ENCODE measurements at regions not wholly inside any gene's neighbourhood (a gene's known extent, or its start where the extent isn't known, plus 50 kb on each side); places are given as distances from the start of the nearest gene placed in this dataset.

DNA sequence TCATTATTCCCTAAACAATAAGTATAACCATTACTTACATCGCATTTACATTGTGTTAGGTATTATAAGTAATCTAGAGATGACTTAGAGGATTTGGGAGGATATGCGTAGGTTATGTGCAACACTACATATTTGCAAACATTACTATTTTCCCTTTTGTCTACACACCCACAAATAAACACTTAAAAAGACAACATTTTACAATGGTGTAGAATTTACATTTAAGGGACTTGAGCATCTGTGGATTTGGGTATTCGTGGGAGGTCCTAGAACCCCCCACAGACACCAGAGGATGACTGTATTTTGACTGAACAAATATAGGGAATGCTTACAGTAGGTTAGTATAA lies 220.2 kb upstream of the MYO3A start:
- no peak for DNase-seq (ENCODE audit: low read depth)
- Histone ChIP-seq H3K27me3 (ENCODE audit: control insufficient read depth, insufficient read depth, low read length) (no peaks in the 10 kb centered on the region), H3K36me3 (ENCODE audit: control insufficient read depth, insufficient read depth, low read length) (no peaks in the 10 kb centered on the region), H3K4me3 (ENCODE audit: low read depth, low read length) (no peak overlapping the region)
- TF ChIP-seq, protein P1, sequence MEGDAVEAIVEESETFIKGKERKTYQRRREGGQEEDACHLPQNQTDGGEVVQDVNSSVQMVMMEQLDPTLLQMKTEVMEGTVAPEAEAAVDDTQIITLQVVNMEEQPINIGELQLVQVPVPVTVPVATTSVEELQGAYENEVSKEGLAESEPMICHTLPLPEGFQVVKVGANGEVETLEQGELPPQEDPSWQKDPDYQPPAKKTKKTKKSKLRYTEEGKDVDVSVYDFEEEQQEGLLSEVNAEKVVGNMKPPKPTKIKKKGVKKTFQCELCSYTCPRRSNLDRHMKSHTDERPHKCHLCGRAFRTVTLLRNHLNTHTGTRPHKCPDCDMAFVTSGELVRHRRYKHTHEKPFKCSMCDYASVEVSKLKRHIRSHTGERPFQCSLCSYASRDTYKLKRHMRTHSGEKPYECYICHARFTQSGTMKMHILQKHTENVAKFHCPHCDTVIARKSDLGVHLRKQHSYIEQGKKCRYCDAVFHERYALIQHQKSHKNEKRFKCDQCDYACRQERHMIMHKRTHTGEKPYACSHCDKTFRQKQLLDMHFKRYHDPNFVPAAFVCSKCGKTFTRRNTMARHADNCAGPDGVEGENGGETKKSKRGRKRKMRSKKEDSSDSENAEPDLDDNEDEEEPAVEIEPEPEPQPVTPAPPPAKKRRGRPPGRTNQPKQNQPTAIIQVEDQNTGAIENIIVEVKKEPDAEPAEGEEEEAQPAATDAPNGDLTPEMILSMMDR (IDR thresholded peaks at IDR 0.05; ENCODE audit: insufficient read depth, low read length, poor library complexity, severe bottlenecking): no peak

DNA sequence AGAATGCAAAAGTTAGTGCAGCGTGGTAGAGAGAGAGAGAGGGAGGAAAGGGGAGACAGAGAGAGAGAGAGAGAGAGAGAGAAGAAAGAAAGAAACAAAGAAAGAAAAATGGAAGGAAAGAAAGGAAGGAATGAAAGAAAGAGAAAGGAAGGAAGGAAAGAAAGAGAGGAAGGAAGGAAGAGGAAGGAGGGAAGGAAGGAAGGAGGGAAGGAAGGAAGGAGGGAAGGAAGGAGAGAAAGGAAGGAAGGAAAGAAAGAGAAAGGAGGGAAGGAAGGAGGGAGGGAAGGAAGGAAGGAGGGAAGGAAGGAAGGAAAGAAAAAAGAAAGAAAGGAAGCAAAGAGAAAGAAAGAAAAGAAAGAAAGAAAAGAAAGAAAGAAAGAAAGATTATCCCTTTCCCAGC lies 209.8 kb upstream of the MYO3A start:
- Histone ChIP-seq H3K36me3 (ENCODE audit: control insufficient read depth, insufficient read depth, low read length) (no peaks in the 10 kb centered on the region), H3K4me3 (ENCODE audit: low read depth, low read length) (no peak overlapping the region), H3K27me3 (ENCODE audit: control insufficient read depth, insufficient read depth, low read length) (no peaks in the 10 kb centered on the region)
- TF ChIP-seq, protein P1 (IDR thresholded peaks at IDR 0.05; ENCODE audit: insufficient read depth, low read length, poor library complexity, severe bottlenecking): no peak
- DNase-seq (ENCODE audit: low read depth): no peak

DNA sequence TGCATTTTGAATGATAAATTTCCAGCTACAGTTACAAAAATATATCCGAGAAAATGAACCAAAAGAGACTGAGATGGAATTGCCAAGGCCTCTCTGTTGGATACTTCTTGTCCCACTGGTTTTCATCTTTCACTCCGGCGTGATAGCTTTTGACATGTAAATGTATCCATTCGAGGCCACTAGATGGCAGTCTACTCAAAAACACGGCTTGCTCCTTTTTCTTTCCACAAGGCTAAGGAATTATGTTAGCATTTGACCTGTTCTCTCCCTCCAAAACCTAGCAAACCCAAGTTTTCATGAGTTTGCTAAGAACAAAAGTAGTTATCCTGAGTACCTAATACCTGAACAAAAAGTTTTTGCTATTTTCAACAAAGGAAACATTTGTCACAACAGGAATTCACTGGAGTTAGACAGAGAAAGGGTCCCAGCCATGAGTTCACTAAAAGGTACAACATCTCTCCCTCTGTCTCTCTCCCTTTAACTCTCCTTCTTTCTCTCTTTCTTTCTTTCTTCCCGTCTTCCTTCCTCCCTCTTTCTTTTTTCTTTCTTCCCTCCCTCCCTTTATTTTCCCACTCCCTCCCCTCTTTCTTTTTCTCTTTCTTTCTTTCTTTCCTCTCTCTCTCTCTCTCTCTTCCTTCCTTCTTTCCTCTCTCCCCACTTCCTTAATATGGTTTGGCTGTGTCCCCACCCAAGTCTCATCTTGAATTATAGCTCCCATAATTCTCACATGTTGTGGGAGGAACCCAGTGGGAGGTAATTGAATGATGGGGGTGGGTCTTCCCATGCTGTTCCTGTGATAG lies 207.9 kb upstream of the MYO3A start:
- Histone ChIP-seq H3K27me3 (ENCODE audit: control insufficient read depth, insufficient read depth, low read length) (no peaks in the 10 kb centered on the region), H3K4me3 (ENCODE audit: low read depth, low read length) (no peak overlapping the region), H3K36me3 (ENCODE audit: control insufficient read depth, insufficient read depth, low read length) (no peaks in the 10 kb centered on the region)
- DNase-seq (ENCODE audit: low read depth): peak; percentile 29
- TF ChIP-seq, protein P1 (IDR thresholded peaks at IDR 0.05; ENCODE audit: insufficient read depth, low read length, poor library complexity, severe bottlenecking): peak; percentile 65

DNA sequence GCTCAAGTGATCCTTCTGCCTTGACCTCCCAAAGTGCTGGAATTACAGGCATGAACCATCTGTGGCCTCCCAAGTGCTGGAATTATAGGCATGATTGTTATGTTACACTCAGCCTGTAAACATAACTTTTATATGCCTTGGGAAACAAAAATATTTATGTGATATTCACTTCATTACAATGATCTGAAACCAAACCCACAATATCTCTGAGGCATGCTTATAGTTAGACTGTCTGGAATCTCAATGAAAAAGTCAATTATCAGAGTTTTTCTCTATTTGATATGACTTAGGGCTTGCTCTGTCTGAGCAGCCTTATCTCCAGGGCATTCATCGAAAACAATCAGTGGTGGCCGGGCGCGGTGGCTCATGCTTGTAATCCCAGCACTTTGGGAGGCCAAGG lies 195.3 kb upstream of the MYO3A start:
- Histone ChIP-seq H3K4me3 (ENCODE audit: low read depth, low read length) (no peak overlapping the region), H3K27me3 (ENCODE audit: control insufficient read depth, insufficient read depth, low read length) (no peaks in the 10 kb centered on the region), H3K36me3 (ENCODE audit: control insufficient read depth, insufficient read depth, low read length) (no peaks in the 10 kb centered on the region)
- DNase-seq (ENCODE audit: low read depth): no peak
- TF ChIP-seq, protein P1 (IDR thresholded peaks at IDR 0.05; ENCODE audit: insufficient read depth, low read length, poor library complexity, severe bottlenecking): no peak

DNA sequence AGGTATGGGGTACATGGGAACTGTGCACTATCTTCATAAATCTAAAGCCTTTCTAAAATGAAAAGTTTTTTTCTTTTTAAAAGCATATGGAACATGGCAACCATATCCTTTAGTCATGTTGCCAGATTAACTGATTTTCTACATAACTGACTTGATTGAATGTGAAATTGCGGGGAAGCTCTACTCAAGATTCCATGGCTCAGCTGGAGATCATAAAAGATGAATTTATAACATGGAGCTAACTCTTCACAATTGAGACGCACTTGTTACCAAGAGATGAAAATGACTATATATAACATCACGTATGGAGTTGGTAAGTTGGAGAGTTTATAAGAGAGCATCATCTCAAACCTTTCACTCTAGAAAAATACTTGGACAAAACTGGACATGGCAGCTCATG lies 190.2 kb upstream of the MYO3A start:
- no peak overlapping the region for H3K4me3 ChIP-seq (ENCODE audit: low read depth, low read length)
- DNase-seq (ENCODE audit: low read depth): no peak
- TF ChIP-seq, protein P1 (IDR thresholded peaks at IDR 0.05; ENCODE audit: insufficient read depth, low read length, poor library complexity, severe bottlenecking): no peak
- no peaks in the 10 kb centered on the region for H3K27me3 ChIP-seq (ENCODE audit: control insufficient read depth, insufficient read depth, low read length)
- H3K36me3 ChIP-seq (ENCODE audit: control insufficient read depth, insufficient read depth, low read length): no peaks in the 10 kb centered on the region

DNA sequence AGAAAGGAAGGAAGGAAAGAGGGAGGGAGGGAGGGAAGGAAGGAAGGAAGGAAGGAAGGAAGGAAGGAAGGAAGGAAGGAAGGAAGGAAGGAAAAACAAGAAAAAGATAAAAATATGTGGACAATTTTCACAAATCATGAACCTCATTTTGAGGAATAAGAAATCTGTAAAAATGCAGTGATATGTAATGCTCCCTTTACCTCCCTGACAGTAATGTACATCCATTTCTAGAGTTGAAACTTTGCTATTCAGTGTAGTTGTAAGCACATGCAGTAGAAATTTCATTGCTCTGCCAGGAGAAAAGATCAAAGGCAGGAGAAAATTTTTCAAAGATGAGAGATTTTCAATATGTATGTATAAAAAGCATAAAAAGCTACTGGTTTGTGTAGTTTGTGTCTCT lies 189.5 kb upstream of the MYO3A start:
- H3K4me3 ChIP-seq (ENCODE audit: low read depth, low read length): no peak overlapping the region
- TF ChIP-seq, protein P1 (IDR thresholded peaks at IDR 0.05; ENCODE audit: insufficient read depth, low read length, poor library complexity, severe bottlenecking): no peak
- no peaks in the 10 kb centered on the region for H3K36me3 ChIP-seq (ENCODE audit: control insufficient read depth, insufficient read depth, low read length)
- H3K27me3 ChIP-seq (ENCODE audit: control insufficient read depth, insufficient read depth, low read length): no peaks in the 10 kb centered on the region
- DNase-seq (ENCODE audit: low read depth): no peak

All from kidney epithelial cell (primary cell).